Suprapubic skin (tissue), 4 donors: ENCODE measurements at regions not wholly inside any gene's neighbourhood (a gene's known extent, or its start where the extent isn't known, plus 50 kb on each side); places are given as distances from the start of the nearest gene placed in this dataset.

Source experiments
- DNase-seq, 2 donors: peaks; one replicate each; pipeline ENCODE4 v3.0.0-alpha.2; 2019; ENCODE audit warnings: low spot score in 2 of 2
- H3K27ac ChIP-seq: fragments of 200-600 bp; sonication (generic); one replicate; pipeline ENCODE4 v1.5.1; 2019
- H3K27me3 ChIP-seq: fragments of 200-600 bp; sonication (generic); one replicate; pipeline ENCODE4 v1.5.1; 2019
- H3K36me3 ChIP-seq: fragments of 200-600 bp; sonication (generic); one replicate; pipeline ENCODE4 v1.5.1; 2019
- H3K4me1 ChIP-seq: fragments of 200-600 bp; sonication (generic); one replicate; pipeline ENCODE4 v1.5.1; 2019
- H3K4me3 ChIP-seq: fragments of 200-600 bp; sonication (generic); one replicate; pipeline ENCODE4 v1.5.1; 2019; ENCODE audit warnings: mild to moderate bottlenecking
- H3K9me3 ChIP-seq: fragments of 200-600 bp; sonication (generic); one replicate; pipeline ENCODE4 v1.5.1; 2019
- EP300 ChIP-seq: sonication (generic); formaldehyde crosslinking; IDR thresholded peaks from one replicate; pipeline ENCODE4 v1.6.1; 2017; ENCODE audit warnings: antibody characterized with exemption
- POLR2A ChIP-seq, 2 donors: fragments of 450-650 bp; IDR thresholded peaks; one replicate each; pipeline ENCODE4 v1.6.1; 2017; ENCODE audit warnings: antibody characterized with exemption in 2 of 2, mild to moderate bottlenecking in 2 of 2, moderate library complexity in 2 of 2
- POLR2AphosphoS5 ChIP-seq, 3 donors: sonication (generic); formaldehyde crosslinking; IDR thresholded peaks; one replicate each; pipeline ENCODE4 v1.6.1; 2017; ENCODE audit warnings: antibody characterized with exemption in 3 of 3
- WGBS: methylation state at CpG from one replicate; pipeline ENCODE4 v1.1.5; 2018; 5-methylcytosine and 5-hydroxymethylcytosine counted together
- TF ChIP-seq, protein P1 (sequence below), 2 donors: fragments of 200-600 bp in 1 of 2; fragments of 450-650 bp in 1 of 2; sonication (generic) in 1 of 2; IDR thresholded peaks; one replicate each; pipeline ENCODE4 v1.5.1; 2016 to 2019; ENCODE audit warnings: antibody characterized with exemption in 2 of 2, mild to moderate bottlenecking in 1 of 2, moderate library complexity in 1 of 2

DNA sequence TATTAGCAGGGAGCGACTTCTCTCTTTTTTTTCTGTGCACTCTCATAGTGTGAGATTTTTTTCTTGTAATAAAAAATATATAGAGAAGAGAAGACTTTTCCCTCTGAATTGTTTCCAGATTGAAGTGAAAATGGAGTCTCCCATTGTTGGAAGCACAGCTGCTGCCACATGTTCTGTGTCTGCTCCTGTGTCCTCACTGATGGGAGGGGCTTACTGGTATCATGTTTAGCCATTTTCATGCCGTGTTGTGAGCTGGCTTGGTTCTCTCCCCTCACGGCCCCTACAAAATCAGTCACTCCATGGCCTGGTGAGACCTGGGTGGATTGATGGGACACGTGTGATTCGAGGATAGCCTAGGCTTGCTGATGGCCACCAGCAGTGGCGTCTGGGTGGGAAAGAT is 379.7 kb upstream of the DDHD1 start:
- TF ChIP-seq POLR2A (IDR thresholded peaks at IDR 0.05) (no peak), EP300 (no peak), POLR2AphosphoS5 (IDR thresholded peaks at IDR 0.05) (no peak)
- TF ChIP-seq, protein P1, sequence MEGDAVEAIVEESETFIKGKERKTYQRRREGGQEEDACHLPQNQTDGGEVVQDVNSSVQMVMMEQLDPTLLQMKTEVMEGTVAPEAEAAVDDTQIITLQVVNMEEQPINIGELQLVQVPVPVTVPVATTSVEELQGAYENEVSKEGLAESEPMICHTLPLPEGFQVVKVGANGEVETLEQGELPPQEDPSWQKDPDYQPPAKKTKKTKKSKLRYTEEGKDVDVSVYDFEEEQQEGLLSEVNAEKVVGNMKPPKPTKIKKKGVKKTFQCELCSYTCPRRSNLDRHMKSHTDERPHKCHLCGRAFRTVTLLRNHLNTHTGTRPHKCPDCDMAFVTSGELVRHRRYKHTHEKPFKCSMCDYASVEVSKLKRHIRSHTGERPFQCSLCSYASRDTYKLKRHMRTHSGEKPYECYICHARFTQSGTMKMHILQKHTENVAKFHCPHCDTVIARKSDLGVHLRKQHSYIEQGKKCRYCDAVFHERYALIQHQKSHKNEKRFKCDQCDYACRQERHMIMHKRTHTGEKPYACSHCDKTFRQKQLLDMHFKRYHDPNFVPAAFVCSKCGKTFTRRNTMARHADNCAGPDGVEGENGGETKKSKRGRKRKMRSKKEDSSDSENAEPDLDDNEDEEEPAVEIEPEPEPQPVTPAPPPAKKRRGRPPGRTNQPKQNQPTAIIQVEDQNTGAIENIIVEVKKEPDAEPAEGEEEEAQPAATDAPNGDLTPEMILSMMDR (IDR thresholded peaks at IDR 0.05) = no peak
- no peaks in the 10 kb centered on the region for H3K27me3 ChIP-seq
- WGBS = 83% methylated on average over 6 of the region's 6 CpGs
- no peak overlapping the region for H3K27ac ChIP-seq
- no peaks in the 10 kb centered on the region for H3K9me3 ChIP-seq
- DNase-seq = no peak
- peaks cover 5% of the 10 kb centered on the region for H3K4me1 ChIP-seq
- no peak overlapping the region for H3K4me3 ChIP-seq
- H3K36me3 ChIP-seq = no peaks in the 10 kb centered on the region

DNA sequence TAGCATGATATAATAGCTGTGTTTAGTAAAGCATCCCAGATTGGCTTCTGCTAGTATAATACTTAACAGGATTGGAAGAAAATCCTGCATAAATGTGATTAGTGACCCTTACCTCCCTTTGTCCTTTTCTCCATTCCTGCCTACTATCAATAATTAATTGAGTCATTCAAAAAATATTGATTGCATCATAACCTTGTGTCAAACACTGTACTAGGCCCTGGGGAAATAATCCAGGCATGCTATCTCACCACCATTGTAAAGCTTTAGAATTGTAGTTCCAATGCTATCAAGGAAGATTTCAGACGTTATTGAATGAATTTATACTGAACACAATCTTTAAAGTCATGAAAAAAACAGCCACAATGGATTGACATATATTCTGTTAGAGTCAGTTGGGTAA is 378.6 kb upstream of the DDHD1 start:
- Histone ChIP-seq H3K9me3 (no peaks in the 10 kb centered on the region), H3K27me3 (no peaks in the 10 kb centered on the region), H3K4me1 (no peaks in the 10 kb centered on the region), H3K36me3 (no peaks in the 10 kb centered on the region), H3K27ac (no peak overlapping the region), H3K4me3 (no peak overlapping the region)
- TF ChIP-seq, protein P1 (IDR thresholded peaks at IDR 0.05) = no peak
- TF ChIP-seq EP300 (no peak), POLR2A (IDR thresholded peaks at IDR 0.05) (no peak), POLR2AphosphoS5 (IDR thresholded peaks at IDR 0.05) (no peak)
- 68% methylated on average over 1 of the region's 1 CpG for WGBS
- DNase-seq = no peak

DNA sequence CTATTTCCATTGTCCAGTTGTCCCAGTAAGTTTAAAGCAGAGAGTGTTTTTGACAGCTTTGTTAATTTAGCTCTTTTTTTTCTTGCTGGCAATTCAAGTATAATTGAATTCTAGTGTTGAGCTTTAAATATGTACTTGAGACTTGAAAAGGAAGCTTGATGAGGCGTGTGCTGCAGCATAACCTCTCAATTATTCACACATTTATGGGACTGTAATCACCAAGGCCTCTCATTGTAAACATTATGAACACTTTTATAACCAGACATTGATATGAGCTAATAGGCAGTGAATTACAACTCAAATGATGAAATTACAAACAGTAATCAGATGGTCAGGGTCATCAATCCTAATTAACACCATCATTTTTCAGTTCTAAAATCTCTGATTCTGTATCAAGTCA is 378.0 kb upstream of the DDHD1 start:
- H3K27ac ChIP-seq = no peak overlapping the region
- H3K36me3 ChIP-seq = no peaks in the 10 kb centered on the region
- no peak for DNase-seq
- H3K4me1 ChIP-seq = peaks cover under 1% of the 10 kb centered on the region
- no peaks in the 10 kb centered on the region for H3K9me3 ChIP-seq
- H3K27me3 ChIP-seq = no peaks in the 10 kb centered on the region
- TF ChIP-seq POLR2A (IDR thresholded peaks at IDR 0.05) = no peak
- TF ChIP-seq, protein P1 (IDR thresholded peaks at IDR 0.05) = no peak
- no peak for TF ChIP-seq POLR2AphosphoS5 (IDR thresholded peaks at IDR 0.05)
- no peak for TF ChIP-seq EP300
- WGBS = 80% methylated on average over 1 of the region's 1 CpG
- H3K4me3 ChIP-seq = no peak overlapping the region

DNA sequence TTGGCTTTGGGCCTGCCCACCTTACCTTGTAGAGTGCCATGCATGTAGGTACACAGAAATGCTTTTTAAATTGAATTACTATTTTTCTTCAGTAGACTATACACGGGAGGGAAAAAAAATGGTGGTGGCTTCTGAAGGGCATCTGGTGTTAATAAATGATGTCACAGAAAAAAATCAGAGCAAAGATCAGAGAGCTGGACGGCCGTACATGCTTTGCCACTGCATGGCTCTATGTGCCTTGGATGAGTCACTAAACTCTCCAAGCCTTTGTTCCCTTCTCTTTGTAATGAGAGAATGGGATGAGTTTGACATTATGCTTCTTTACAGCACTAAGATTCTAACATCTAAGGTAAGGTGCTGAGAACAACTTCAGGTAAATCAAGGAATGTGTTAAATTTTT is 376.4 kb upstream of the DDHD1 start:
- Histone ChIP-seq H3K4me3 (no peak overlapping the region), H3K27me3 (no peaks in the 10 kb centered on the region), H3K36me3 (no peaks in the 10 kb centered on the region), H3K9me3 (no peaks in the 10 kb centered on the region), H3K4me1 (peaks cover 5% of the 10 kb centered on the region), H3K27ac (no peak overlapping the region)
- no peak for DNase-seq
- TF ChIP-seq POLR2AphosphoS5 (IDR thresholded peaks at IDR 0.05) (no peak), POLR2A (IDR thresholded peaks at IDR 0.05) (no peak), EP300 (no peak)
- TF ChIP-seq, protein P1 (IDR thresholded peaks at IDR 0.05) = no peak
- WGBS = 59% methylated on average over 3 of the region's 3 CpGs

DNA sequence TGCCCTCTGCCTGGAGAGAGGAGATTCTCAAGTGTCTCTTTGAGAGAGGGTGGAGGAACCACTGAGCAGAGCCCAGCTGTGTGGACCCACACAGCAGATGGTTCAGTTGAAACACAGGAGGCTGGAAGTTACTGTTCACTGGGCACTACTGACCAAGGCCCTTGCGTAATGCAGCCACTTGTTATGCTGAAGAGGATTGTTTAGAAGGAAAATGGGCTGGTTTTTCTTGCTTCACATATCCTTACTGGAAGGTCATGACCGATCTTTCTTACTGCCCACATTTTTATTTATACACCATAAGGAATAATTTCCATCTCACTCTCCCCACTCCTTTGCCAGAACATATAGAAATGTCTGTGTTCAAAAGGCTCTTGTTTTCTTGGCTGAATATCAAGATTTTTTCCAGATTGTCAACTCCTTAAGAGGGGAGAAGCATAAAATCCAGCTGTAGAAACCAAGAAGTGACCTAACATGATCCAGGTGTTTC is 375.1 kb upstream of the DDHD1 start:
- WGBS = 91% methylated on average over 2 of the region's 2 CpGs
- H3K4me1 ChIP-seq = peaks cover 5% of the 10 kb centered on the region
- no peaks in the 10 kb centered on the region for H3K27me3 ChIP-seq
- TF ChIP-seq EP300 (no peak), POLR2A (IDR thresholded peaks at IDR 0.05) (no peak), POLR2AphosphoS5 (IDR thresholded peaks at IDR 0.05) (no peak)
- TF ChIP-seq, protein P1 (IDR thresholded peaks at IDR 0.05) = no peak
- no peaks in the 10 kb centered on the region for H3K36me3 ChIP-seq
- H3K4me3 ChIP-seq = no peak overlapping the region
- no peak for DNase-seq
- no peaks in the 10 kb centered on the region for H3K9me3 ChIP-seq
- no peak overlapping the region for H3K27ac ChIP-seq
